Nephron (organoid): ENCODE measurements at regions not wholly inside any gene's neighbourhood (a gene's known extent, or its start where the extent isn't known, plus 50 kb on each side); places are given as distances from the start of the nearest gene placed in this dataset.

Experiments
- H3K27ac Mint-ChIP-seq, 3 experiments: 2 replicates each; pipeline ENCODE4 v1.8.0; 2020; ENCODE audit warnings: mixed read lengths in 3 of 3, mild to moderate bottlenecking in 2 of 3, moderate library complexity in 1 of 3
- H3K27me3 Mint-ChIP-seq: 2 replicates; pipeline ENCODE4 v1.8.0; 2021; ENCODE audit warnings: low read depth, mild to moderate bottlenecking, moderate library complexity, mixed read lengths
- H3K36me3 Mint-ChIP-seq: 2 replicates; pipeline ENCODE4 v1.8.0; 2020; ENCODE audit warnings: low read depth, mixed read lengths
- H3K4me1 Mint-ChIP-seq: 2 replicates; pipeline ENCODE4 v1.8.0; 2020; ENCODE audit warnings: mixed read lengths
- H3K4me3 Mint-ChIP-seq, 3 experiments: 2 replicates each; pipeline ENCODE4 v1.8.0; 2020; ENCODE audit warnings: mild to moderate bottlenecking in 3 of 3, mixed read lengths in 3 of 3, moderate library complexity in 2 of 3
- H3K9me3 Mint-ChIP-seq: 2 replicates; pipeline ENCODE4 v1.8.0; 2020; ENCODE audit warnings: mixed read lengths
- TF ChIP-seq, protein P1 (sequence below), 3 experiments: fragments of 200-600 bp; sonication (generic); IDR thresholded peaks; one replicate each; pipeline ENCODE4 v1.5.0; 2021; ENCODE audit warnings: antibody characterized with exemption in 3 of 3; ENCODE audit not compliant: unreplicated experiment in 3 of 3

GRCh38 chr19:31140717-31141116, 208.5 kb downstream of the TSHZ3 start:
- Mint-ChIP-seq H3K4me1 (peaks cover 21% of the 10 kb centered on the region), H3K36me3 (no peaks in the 10 kb centered on the region), H3K4me3 (no peak overlapping the region), H3K9me3 (peaks cover 1% of the 10 kb centered on the region), H3K27me3 (peaks cover 9% of the 10 kb centered on the region), H3K27ac (peak overlapping the region in 2 of 3 experiments; percentile 52 to 61)
- TF ChIP-seq, protein P1, sequence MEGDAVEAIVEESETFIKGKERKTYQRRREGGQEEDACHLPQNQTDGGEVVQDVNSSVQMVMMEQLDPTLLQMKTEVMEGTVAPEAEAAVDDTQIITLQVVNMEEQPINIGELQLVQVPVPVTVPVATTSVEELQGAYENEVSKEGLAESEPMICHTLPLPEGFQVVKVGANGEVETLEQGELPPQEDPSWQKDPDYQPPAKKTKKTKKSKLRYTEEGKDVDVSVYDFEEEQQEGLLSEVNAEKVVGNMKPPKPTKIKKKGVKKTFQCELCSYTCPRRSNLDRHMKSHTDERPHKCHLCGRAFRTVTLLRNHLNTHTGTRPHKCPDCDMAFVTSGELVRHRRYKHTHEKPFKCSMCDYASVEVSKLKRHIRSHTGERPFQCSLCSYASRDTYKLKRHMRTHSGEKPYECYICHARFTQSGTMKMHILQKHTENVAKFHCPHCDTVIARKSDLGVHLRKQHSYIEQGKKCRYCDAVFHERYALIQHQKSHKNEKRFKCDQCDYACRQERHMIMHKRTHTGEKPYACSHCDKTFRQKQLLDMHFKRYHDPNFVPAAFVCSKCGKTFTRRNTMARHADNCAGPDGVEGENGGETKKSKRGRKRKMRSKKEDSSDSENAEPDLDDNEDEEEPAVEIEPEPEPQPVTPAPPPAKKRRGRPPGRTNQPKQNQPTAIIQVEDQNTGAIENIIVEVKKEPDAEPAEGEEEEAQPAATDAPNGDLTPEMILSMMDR (IDR thresholded peaks at IDR 0.05; ENCODE audit: unreplicated experiment in 3 of 3), result no peak

- Mint-ChIP-seq H3K9me3 (peaks cover 3% of the 10 kb centered on the region), H3K4me3 (no peak overlapping the region), H3K4me1 (peaks cover 16% of the 10 kb centered on the region), H3K27ac (peak overlapping the region; percentile 52 to 77 (median 61)), H3K36me3 (no peaks in the 10 kb centered on the region), H3K27me3 (peaks cover 9% of the 10 kb centered on the region)
- TF ChIP-seq, protein P1 (IDR thresholded peaks at IDR 0.05; ENCODE audit: unreplicated experiment in 3 of 3), result no peak
Measured at GRCh38 chr19:31139871-31140505, 209.2 kb downstream of the TSHZ3 start.

GRCh38 chr19:31138077-31138476, 211.2 kb downstream of the TSHZ3 start:
- H3K36me3 Mint-ChIP-seq, result no peaks in the 10 kb centered on the region
- peaks cover 3% of the 10 kb centered on the region for H3K9me3 Mint-ChIP-seq
- TF ChIP-seq, protein P1 (IDR thresholded peaks at IDR 0.05; ENCODE audit: unreplicated experiment in 3 of 3), result no peak

GRCh38 chr19:31135841-31136240, 213.4 kb downstream of the TSHZ3 start:
- Mint-ChIP-seq H3K9me3 (peaks cover 3% of the 10 kb centered on the region), H3K4me3 (no peak overlapping the region), H3K27me3 (peaks cover 6% of the 10 kb centered on the region), H3K27ac (no peak overlapping the region), H3K4me1 (peaks cover 12% of the 10 kb centered on the region), H3K36me3 (no peaks in the 10 kb centered on the region)
- TF ChIP-seq, protein P1 (IDR thresholded peaks at IDR 0.05; ENCODE audit: unreplicated experiment in 3 of 3), result no peak

More at GRCh38 chr19:31138077-31138476, 211.2 kb downstream of the TSHZ3 start:
- Mint-ChIP-seq H3K27ac (no peak overlapping the region), H3K27me3 (peaks cover 6% of the 10 kb centered on the region), H3K4me1 (peaks cover 16% of the 10 kb centered on the region), H3K4me3 (no peak overlapping the region)

DNA sequence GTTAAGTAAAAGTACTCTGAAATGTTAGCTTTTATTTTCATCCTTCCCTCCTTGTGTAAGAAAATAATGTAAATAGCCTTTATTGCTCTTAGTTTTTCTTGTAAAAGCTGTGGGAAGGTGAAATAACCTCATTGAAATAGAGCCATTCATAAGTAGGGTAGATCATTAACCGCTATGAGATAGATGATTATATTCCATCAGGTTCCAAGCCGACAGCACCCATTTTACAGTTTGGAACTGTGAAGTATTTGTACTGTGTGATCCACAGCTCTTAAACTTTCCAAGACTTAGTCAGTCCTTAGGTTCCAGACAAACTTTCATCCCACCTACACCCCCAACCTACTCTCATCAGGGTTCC, 216.5 kb downstream of the TSHZ3 start:
- H3K9me3 Mint-ChIP-seq, result peaks cover 6% of the 10 kb centered on the region
- no peak overlapping the region for H3K27ac Mint-ChIP-seq
- no peak overlapping the region for H3K4me3 Mint-ChIP-seq
- no peaks in the 10 kb centered on the region for H3K4me1 Mint-ChIP-seq
- TF ChIP-seq, protein P1 (IDR thresholded peaks at IDR 0.05; ENCODE audit: unreplicated experiment in 3 of 3), result no peak
- no peaks in the 10 kb centered on the region for H3K36me3 Mint-ChIP-seq
- H3K27me3 Mint-ChIP-seq, result peaks cover 6% of the 10 kb centered on the region

- Mint-ChIP-seq H3K27me3 (no peaks in the 10 kb centered on the region), H3K9me3 (peaks cover 3% of the 10 kb centered on the region), H3K4me1 (peaks cover 6% of the 10 kb centered on the region), H3K36me3 (no peaks in the 10 kb centered on the region), H3K4me3 (no peak overlapping the region), H3K27ac (no peak overlapping the region)
- TF ChIP-seq, protein P1 (IDR thresholded peaks at IDR 0.05; ENCODE audit: unreplicated experiment in 3 of 3), result no peak
Measured at GRCh38 chr19:31128291-31128690, 220.9 kb downstream of the TSHZ3 start.
